Mesothelial cell of epicardium (in vitro differentiated cells): ENCODE measurements at regions not wholly inside any gene's neighbourhood (a gene's known extent, or its start where the extent isn't known, plus 50 kb on each side); places are given as distances from the start of the nearest gene placed in this dataset.

Experiments
- DNase-seq, 2 experiments: peaks; one replicate each; pipeline ENCODE4 v3.0.0; 2021; ENCODE audit warnings: low spot score in 2 of 2; ENCODE audit not compliant: unreplicated experiment in 2 of 2
- H3K27ac Mint-ChIP-seq: 2 replicates; pipeline ENCODE4 v1.8.0; 2021; ENCODE audit warnings: mixed read lengths
- H3K27me3 Mint-ChIP-seq: 2 replicates; pipeline ENCODE4 v1.8.0; 2021; ENCODE audit warnings: low read depth, mixed read lengths
- H3K36me3 Mint-ChIP-seq: 2 replicates; pipeline ENCODE4 v1.8.0; 2021; ENCODE audit warnings: mixed read lengths
- H3K4me1 Mint-ChIP-seq: 2 replicates; pipeline ENCODE4 v1.8.0; 2021; ENCODE audit warnings: mixed read lengths
- H3K4me3 Mint-ChIP-seq: 2 replicates; pipeline ENCODE4 v1.8.0; 2021; ENCODE audit warnings: mild to moderate bottlenecking, moderate library complexity, mixed read lengths
- H3K9me3 Mint-ChIP-seq: 2 replicates; pipeline ENCODE4 v1.8.0; 2021; ENCODE audit warnings: mixed read lengths
- TF ChIP-seq, protein P1 (sequence below): fragments of 200-600 bp; sonication (generic); IDR thresholded peaks from one replicate; pipeline ENCODE4 v1.5.0; 2021; ENCODE audit warnings: antibody characterized with exemption; ENCODE audit not compliant: unreplicated experiment

DNA sequence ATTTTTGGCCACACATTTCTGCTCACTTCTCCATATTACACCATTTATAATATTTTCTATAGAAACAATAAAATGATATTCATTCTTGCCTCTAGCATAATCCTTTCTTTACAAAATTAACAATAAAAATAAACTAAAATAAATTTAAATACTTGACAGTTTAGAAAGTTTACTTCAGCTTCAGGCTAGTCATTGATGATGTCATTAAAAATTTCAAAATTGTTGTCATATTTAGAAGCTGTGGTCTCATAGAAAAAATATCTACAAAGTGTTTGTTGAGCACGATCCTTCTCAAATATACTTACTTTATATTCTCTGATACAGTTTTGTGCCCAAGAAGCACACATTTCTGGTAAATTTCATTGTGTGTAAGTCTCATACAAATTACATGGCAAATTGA is 717.4 kb upstream of the CITED2 start:
- Mint-ChIP-seq H3K36me3 (no peaks in the 10 kb centered on the region), H3K27me3 (no peaks in the 10 kb centered on the region), H3K4me3 (no peak overlapping the region), H3K9me3 (peaks cover 4% of the 10 kb centered on the region), H3K4me1 (peaks cover 16% of the 10 kb centered on the region), H3K27ac (no peak overlapping the region)
- DNase-seq: no peak
- TF ChIP-seq, protein P1, sequence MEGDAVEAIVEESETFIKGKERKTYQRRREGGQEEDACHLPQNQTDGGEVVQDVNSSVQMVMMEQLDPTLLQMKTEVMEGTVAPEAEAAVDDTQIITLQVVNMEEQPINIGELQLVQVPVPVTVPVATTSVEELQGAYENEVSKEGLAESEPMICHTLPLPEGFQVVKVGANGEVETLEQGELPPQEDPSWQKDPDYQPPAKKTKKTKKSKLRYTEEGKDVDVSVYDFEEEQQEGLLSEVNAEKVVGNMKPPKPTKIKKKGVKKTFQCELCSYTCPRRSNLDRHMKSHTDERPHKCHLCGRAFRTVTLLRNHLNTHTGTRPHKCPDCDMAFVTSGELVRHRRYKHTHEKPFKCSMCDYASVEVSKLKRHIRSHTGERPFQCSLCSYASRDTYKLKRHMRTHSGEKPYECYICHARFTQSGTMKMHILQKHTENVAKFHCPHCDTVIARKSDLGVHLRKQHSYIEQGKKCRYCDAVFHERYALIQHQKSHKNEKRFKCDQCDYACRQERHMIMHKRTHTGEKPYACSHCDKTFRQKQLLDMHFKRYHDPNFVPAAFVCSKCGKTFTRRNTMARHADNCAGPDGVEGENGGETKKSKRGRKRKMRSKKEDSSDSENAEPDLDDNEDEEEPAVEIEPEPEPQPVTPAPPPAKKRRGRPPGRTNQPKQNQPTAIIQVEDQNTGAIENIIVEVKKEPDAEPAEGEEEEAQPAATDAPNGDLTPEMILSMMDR: no peak

DNA sequence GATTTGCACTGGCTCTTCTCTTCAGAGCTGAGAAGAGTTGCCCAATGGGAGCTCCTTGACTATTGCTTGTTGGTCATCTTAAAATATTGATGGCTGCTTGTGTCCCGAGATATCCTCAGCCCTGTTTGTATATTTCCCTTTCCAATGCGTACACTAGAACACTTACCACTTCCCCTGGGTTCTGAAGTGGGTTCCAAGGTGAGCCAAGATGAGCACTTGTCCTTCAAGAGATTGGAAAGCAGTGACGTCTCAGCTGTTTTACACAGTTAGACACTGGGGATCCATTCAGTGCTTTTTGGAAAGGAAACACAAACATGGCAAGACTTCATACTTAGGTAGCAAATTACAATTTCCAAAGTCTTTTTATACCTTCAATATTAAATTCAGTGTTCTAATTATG is 716.4 kb upstream of the CITED2 start:
- H3K4me3 Mint-ChIP-seq: no peak overlapping the region
- peaks cover 21% of the 10 kb centered on the region for H3K4me1 Mint-ChIP-seq
- no peaks in the 10 kb centered on the region for H3K36me3 Mint-ChIP-seq
- H3K9me3 Mint-ChIP-seq: peaks cover 4% of the 10 kb centered on the region
- TF ChIP-seq, protein P1: no peak
- no peak for DNase-seq
- H3K27me3 Mint-ChIP-seq: no peaks in the 10 kb centered on the region
- H3K27ac Mint-ChIP-seq: no peak overlapping the region

DNA sequence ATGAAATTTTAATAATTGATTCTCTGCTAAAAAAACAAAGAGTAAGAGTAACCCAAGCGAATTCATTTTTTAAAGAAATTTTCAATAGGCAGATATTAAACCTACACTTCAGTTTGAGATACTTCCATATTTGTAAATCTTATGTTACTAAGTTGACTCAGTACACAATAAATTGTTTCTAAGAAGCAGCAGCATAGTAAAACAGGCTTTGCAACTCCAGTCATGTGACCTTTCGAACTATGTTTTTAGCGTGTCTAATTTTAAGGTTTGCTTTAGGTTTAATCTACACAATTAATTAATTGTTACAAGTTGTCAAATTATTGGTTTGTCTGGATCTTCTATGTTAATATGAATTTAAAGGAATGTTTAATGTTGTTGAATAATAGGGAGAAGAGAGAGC is 708.9 kb upstream of the CITED2 start:
- H3K36me3 Mint-ChIP-seq: peaks cover 3% of the 10 kb centered on the region
- peaks cover 3% of the 10 kb centered on the region for H3K9me3 Mint-ChIP-seq
- TF ChIP-seq, protein P1: no peak
- no peaks in the 10 kb centered on the region for H3K27me3 Mint-ChIP-seq
- peaks cover 48% of the 10 kb centered on the region for H3K4me1 Mint-ChIP-seq
- peak overlapping the region; percentile 96 for H3K27ac Mint-ChIP-seq
- no peak for DNase-seq
- H3K4me3 Mint-ChIP-seq: no peak overlapping the region

DNA sequence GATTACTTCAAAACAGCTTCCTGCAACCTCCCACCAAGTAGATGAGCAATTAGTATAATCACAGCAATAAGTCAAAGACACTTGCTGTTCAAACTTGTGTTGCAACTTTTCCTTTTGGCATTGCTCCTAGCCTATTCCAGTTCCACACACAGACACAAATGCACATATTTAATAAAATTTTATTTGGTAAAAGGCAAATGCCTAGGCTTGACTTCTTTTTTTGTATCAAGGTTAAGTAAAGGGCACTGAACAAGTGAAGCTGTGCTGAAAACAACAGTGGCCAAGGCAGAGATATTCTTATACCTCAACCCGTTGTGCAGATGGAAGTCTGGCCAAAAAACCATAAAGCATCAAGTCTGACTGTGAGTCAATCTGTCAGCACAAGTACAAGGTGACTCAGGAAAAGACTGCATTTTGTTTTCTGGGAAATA is 708.4 kb upstream of the CITED2 start:
- Mint-ChIP-seq H3K4me3 (no peak overlapping the region), H3K27me3 (no peaks in the 10 kb centered on the region)
- DNase-seq: no peak

DNA sequence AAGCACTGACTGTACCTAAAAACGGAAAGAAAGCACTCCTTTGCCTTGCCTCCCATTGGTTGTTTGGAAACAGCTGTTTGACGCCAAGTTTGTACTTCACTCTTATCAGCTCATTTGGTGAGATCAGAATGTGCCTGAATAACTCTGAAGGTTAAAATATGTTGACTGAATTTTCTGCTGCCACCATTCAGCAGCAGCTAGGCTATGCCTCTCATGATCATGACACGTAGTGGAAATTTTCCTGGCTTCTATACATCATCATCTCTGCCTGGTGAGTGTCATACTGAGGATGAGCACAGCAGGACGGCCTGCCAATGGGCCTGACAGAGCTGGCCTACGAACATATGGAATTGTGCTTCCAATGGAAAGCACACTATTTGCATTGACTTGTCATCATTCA is 704.9 kb upstream of the CITED2 start:
- H3K4me3 Mint-ChIP-seq: no peak overlapping the region
- H3K27ac Mint-ChIP-seq: peak overlapping the region; percentile 86
- no peak for DNase-seq
- H3K4me1 Mint-ChIP-seq: peaks cover 42% of the 10 kb centered on the region
- H3K9me3 Mint-ChIP-seq: peaks cover 3% of the 10 kb centered on the region
- no peaks in the 10 kb centered on the region for H3K27me3 Mint-ChIP-seq
- TF ChIP-seq, protein P1: no peak
- H3K36me3 Mint-ChIP-seq: no peaks in the 10 kb centered on the region

More for the DNA sequence above, 708.4 kb upstream of the CITED2 start:
- peaks cover 3% of the 10 kb centered on the region for H3K36me3 Mint-ChIP-seq
- peaks cover 3% of the 10 kb centered on the region for H3K9me3 Mint-ChIP-seq
- H3K4me1 Mint-ChIP-seq: peaks cover 53% of the 10 kb centered on the region
- H3K27ac Mint-ChIP-seq: peak overlapping the region; percentile 96
- TF ChIP-seq, protein P1: no peak

DNA sequence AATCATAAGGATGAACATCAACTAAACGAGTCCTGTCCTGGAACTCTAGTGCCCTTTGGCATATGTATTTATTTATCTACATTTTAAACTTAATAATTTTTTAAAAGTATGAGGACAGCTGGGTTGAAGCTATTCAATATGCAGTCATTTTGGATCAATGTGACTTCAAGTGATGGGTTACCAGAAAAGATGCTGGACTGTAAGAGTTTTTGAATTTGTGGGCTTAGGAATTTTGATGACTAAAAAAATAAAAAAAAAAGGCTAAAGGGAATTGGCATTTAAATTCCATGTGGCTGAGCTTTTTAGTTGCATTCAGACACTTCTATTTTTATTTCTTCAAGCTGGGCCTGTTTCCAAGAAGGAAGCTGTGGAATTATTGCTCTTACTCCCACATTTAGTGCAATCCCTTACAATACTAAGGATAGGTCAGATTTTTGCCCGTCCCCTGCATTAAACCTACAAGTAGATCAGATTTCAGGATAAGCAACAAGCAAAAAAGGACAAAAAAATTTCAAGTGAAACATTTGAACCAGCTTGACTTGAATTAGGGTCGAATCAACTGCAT is 704.2 kb upstream of the CITED2 start:
- H3K36me3 Mint-ChIP-seq: no peaks in the 10 kb centered on the region
- TF ChIP-seq, protein P1: no peak
- peaks cover 3% of the 10 kb centered on the region for H3K9me3 Mint-ChIP-seq
- no peaks in the 10 kb centered on the region for H3K27me3 Mint-ChIP-seq
- H3K4me1 Mint-ChIP-seq: peaks cover 37% of the 10 kb centered on the region
- no peak for DNase-seq
- H3K4me3 Mint-ChIP-seq: no peak overlapping the region
- H3K27ac Mint-ChIP-seq: peak overlapping the region; percentile 86
